ENCODE measurements at regions not wholly inside any gene's neighbourhood (a gene's known extent, or its start where the extent isn't known, plus 50 kb on each side); places are given as distances from the start of the nearest gene placed in this dataset.

DNA sequence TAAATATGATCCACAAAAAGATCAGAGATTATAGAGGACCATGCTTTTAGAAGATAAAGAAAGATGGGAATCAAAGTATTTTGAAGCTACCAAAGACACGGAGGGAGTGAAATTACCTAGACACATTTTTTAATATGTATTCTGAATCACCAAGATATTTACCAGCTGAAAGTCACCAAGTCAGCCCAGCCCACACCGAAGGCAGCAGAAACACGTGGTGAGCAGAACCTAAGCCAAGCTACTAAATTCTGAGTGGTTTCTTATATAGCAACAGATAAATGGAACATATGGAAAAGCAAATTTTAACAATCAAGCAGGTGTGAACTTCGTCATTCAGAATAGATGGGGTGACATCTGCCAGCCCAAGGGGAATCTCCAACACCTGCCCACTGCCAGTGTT lies 134.7 kb upstream of the AKR1E2 start:
- no peak for DNase-seq (ENCODE audit: low read depth, low spot score)

DNA sequence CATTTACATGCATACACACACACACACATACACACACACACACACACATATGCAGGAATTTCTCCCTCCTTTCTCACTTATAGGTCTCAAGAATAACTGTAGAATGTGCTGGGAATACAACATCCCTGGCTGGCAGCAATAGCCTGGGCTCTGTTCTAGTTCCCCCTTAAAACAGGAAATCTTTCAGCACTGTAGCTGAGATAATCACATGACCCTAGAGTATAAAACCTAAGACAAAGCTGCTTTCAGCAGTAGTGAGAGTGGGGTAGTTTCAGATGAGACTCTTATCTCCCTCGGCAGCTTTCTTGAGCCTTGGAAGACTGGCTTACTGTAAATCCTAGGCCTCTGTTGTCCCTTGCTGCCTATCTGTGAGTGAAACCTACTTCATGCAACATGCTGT lies 137.4 kb upstream of the AKR1E2 start:
- DNase-seq (ENCODE audit: low read depth, low spot score) = no peak

DNA sequence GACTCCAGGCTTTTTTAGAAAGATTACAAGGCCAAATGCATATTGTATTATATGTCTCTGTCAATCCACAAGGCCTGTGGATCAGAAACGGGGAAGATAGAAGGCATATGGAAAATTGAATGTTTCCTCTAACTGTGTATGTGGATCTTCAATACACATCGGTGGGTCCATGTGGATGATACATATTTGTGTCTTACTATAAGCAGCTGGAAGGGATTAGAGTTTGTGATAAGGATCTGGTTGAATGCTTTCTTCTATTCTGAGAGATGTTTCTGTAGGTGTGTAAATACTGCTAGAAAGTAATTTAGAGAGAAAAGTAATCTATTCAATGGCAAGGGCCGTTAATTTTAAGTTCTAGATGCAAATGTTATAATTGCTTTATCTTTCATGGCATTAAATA lies 137.8 kb upstream of the AKR1E2 start:
- no peak for DNase-seq (ENCODE audit: low read depth, low spot score)

DNA sequence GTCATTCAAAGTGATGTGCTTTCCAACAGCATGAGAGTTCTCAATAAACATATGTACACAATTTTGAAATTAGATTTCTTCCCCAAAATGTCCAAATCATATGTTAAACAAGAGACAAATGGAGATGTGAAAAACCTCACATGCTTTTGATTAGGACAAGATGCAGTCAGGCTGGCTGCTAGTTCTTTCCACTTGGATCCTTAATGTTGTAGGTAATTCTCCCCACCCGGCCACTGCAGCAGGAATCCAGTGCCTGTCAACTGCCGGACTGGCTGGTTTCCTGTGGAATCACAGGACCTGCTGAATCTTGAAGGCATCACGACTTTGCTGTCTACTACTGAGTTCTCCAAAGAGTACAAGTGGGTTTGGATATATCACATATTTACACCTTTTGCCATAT lies 138.6 kb upstream of the AKR1E2 start:
- no peak for DNase-seq (ENCODE audit: low read depth, low spot score)

DNA sequence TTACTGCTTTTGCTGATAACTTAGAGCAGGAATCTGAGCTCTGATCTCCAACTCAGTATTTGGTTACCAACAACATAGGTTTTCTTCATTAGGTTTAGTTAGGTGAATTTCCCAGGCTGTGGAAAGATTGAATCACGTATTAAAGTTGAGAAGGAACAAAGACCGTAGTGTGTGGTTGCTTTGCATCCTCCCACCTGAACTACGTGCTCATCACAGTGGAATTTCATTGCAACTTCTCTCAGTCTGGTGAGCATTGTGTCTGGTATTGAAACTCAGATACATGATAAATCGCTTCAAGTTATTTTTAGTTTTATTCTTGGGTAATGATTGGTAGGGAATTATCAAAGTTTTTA lies 139.4 kb upstream of the AKR1E2 start:
- DNase-seq (ENCODE audit: low read depth, low spot score) = no peak

DNA sequence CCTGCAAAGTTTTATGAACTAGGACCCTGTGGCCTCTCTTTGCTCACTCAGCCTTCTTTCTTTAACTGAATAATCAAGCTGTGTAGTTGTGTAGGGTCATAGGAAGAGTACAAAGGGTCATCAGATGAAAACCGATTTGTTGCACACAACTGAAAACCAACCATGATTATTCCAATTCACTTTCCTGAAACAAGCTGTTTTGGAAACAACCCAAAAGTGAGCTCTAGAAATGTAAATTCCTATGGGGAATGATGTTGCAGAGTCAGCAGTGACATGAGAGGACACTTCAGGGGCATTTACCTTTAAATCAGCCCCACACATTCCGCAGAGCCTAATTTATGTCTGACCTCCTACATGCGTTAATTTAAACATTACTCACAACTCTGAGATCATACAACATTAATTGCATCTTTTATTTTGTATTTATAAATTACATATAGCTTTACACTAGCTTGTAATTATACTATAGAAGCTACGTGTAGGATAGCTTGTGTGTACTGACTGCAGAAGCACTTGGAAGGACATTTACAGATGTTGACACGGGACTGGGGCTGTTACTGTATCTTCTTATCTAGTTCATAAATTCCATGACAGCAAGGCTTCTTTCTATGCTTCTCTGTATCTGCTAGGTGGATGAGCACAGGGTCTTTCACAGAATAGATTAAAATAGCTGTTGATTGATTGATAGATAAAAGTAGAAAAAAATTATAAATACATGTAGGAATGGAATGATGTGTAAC lies 139.9 kb upstream of the AKR1E2 start:
- no peak for DNase-seq (ENCODE audit: low read depth, low spot score)

DNA sequence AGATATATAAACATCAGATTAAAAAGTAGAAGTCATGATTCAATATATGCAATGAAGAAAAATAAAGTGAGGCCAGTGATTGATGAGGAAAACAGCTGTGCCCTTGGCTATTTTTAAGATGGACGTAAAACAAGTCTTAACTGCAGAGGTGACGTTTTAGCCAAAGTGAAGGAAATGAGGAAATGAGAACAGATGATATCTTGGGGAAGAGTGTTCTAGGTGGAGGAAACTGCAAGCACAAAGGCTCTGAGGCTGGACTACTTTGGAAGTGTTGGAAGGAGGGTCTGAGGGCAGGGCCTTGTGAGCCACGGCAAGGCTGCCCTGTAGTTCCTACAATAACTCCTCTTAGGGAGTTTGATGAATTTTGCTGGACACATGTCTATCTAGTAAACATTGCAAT lies 140.5 kb upstream of the AKR1E2 start:
- no peak for DNase-seq (ENCODE audit: low read depth, low spot score)

DNA sequence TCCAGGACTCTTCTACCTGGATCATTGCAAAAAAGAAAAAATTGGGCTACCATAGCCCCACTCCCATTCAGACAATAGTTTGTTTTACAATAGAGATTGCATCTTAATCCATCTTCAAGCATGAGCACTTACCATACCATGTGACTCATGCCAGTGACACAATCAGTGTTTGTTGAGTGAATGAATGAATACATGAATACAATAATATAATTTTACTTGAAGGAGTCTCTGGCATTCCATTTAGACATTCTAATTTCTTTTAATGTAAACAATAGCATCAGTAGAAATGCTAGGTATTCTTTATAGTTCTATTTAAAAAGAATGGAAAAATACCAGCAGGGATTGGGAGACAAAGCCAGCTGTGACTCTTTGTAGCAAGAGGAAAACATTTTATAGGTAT lies 141.6 kb upstream of the AKR1E2 start:
- no peak for DNase-seq (ENCODE audit: low read depth, low spot score)

DNA sequence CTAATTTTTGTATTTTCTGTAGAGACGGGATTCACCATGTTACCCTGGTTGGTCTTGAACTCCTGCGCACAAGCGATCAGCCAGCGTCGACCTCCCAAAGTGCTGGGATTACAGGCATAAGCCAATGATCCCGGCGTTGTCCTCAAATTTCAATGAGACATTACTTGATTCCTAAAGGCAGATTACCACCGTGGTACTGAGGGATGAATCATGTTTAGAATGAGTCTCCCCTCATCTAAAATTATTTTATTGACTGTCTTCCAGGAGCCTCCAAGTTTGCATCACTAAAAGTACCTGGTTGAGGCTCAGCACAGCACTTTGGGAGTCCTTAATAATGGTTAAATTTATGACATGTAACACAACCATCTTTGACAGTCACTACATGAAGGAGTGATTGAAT lies 142.2 kb upstream of the AKR1E2 start:
- no peak for DNase-seq (ENCODE audit: low read depth, low spot score)

DNA sequence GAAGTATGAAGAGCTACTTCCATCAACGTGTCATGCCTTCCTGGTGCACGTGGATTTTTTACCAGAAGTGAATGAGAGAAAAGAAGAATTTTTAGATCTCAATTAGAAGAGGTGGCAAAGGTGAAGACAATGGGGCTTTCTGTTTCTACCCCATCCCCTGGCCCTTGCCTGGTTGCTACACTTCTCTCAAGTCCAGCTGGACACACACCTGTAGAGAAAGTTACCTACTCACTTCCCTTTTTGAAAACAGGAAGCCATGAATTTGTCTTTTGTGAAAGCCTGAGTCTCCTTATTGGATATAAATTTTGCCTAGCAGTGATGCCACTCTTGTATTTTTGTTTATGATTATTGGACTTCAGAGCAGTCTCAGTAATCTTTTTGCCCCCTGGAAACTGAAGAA lies 142.9 kb upstream of the AKR1E2 start:
- no peak for DNase-seq (ENCODE audit: low read depth, low spot score)

DNA sequence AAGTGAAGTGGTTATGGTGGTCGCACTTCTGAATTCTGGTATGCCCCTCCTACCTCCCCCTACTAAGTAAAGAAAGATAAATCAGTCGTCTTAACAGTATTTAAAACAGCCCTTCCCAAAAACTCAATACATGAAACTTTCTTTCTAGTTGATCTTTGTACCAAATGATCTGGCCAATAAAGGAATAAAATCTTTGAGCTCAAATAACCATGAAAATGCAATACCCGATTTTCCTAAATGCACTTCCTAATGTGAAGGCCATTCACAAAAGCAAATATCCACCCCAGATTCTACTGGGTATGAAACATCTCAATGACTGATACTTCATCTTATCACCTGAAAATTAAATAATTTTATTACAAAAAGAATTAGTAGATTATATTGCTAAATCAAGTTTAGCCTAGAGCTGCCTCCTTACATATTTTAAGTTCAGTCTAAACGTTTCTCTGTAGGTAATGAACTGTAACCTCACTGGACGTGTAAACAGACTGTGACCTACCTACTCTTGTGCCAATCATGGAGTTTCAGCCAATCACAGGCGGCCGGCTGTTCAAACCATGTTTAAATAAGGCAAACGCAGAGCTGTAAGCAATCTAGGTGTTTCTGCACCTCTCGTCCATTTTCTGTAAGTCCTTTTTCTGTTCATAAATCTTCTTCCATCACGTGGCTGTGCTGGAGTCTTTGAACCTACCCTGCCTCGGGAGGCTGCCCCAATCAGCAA lies 146.9 kb upstream of the AKR1E2 start:
- DNase-seq (ENCODE audit: low read depth, low spot score) = no peak

DNA sequence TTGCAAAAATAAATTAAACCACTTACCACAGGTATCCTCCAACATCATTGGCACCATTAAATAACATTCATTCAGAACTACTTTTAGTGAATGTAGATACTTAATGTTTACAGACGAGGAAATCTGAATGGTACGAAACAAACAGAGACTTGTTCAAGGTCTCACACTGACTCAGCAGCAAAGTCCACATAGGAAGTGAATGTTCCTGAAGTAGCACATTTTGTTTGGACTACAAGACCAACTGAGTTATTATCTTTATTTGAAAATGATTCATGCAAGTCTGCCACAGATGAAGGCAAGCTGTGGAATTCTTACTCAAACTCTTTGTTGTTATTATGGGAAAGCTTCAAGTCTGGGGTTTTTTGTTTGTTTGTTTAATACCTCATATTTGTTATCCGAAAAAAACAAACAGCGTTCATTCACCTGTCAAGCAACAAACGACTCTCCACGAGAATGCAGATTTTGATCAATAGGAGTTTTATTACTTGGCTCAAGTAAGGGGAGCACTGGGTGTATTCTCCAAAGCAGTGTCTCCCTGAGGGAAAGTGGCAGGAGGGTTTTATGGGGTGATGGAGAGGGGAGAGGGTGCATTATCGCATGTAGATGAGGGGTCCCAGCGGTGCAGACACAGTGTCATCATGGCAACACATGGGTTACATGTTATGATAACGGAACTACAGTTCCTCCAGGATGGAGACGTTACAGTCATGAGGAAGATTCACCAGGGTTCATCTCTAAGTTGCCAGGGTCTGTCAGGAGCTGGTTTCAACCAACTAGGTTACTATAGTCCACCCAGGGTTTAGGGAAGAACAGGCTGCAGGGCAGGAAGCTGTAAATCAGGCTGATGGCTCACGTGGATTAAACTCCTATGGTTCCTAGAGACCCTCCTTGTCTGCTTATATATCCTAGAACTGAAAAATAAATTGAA lies 147.7 kb upstream of the AKR1E2 start:
- DNase-seq (ENCODE audit: low read depth, low spot score) = no peak

DNA sequence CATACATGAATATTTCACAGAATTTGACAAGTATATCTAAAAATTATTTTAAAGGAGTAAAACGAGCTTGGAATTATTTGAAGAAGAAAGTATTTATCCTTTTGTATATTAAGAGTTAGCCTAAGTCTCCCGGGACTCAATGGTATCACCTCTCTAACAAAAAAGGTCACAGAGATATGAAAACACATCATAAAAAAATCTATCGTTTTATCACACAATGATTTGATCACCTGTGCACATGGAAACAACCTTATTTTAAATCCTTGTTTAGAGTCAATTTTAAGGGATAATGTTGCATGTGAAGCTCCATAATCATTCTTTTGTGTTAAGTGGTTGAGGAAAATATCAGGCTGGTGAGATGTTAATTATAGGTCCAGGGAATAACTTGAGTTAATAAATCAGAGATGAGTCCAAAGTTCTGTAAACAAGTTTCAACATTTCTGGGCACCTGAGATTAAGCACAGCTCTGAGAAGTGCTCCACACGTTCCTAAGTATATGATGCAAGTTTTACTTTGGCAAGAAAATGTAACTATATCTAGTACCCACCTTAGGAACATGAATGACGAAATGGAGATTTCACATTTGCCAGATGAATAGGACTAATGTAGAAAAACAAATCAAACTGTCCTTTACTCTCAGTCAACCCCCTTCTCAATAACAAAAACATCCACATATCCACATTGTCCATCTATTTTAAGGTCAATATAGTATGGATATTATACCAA lies 148.5 kb upstream of the AKR1E2 start:
- DNase-seq (ENCODE audit: low read depth, low spot score) = no peak

DNA sequence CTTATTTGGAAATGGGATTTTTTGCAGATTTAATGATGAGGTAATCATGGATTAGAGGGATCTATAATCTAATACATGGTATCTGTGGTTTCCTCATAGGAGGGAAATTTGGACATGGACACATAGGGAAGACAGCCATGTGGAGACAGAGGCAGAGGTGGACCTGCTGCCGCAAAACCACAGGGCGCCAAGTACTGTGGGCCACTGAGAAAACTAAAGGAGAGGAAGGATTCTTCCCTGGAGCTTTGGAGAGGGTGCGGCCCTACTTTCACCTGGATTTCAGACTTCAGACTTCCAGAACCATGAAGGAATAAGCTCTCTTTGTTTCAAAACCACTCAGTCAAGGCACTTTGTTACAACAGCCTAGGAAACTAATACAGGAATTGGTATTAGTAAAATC lies 149.4 kb upstream of the AKR1E2 start:
- DNase-seq (ENCODE audit: low read depth, low spot score) = no peak

DNA sequence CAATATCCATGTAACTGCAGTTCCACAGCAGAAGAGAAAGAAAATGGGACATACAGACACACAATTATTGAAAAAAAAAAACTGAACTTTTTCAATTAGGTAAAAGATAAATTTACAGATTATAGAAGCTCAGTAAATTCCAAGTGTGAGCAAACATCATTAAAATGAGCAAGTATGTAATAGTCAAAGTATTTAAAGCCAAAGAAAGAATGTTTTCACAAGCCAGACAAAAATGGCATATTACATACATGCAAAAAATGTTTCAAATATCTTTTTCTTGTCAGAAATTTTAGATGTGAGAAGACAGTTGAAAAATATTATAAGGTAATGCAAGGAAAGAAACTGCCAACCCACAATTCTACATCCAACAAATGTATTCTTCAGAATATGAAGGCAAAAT lies 150.2 kb upstream of the AKR1E2 start:
- no peak for DNase-seq (ENCODE audit: low read depth, low spot score)

DNA sequence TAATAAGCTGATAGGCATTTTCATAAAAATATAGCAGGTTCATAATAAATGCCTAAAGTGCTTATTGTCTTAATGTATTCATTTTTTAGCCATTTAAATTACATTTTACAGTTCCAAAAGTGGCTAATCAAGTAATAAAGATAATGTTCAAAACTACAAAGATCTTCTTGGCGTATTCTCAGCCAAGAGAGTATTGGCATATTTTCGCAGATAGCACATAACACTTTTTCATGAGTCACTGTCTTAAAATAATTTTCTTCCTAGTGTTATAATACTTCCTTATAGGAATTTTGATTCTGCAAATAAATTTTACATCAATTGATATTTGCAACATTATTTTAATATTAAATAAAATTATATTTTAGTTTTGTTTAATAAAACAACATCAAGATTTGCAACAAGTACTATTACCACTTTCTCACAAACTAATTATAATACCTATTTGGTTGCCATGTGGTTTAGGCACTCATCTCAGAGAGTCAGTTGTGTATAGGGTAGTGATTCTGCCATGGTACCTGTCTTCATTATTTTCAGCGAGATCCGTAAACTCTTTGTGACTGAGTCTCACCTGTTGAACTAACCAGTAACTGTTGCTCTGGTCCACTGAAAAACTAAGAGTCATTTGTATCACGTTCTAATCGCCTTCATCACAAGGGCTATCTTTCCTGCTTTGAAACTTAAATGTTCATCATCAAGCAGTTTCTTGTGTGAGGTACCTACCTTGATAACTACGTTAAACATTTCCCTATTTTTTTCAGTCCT lies 152.5 kb upstream of the AKR1E2 start:
- DNase-seq (ENCODE audit: low read depth, low spot score) = no peak

DNA sequence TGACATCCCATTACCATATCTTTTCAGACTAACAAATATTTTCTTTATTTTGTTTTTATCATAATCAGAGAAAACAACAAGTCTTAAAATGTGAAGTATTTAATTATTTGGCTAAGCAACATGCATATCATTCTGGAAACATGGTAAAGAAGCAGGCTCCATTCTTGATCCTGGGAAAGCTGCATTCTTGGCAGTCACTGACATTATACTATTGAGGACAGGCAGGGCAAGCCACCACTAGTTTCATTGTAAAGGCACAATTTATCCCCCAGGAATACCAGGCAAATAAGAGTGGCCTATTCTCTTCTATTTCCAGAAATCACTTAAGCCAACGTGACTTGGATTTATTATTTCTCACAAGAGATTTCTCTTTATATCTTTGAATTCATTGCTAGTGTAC lies 153.8 kb upstream of the AKR1E2 start:
- no peak for DNase-seq (ENCODE audit: low read depth, low spot score)

DNA sequence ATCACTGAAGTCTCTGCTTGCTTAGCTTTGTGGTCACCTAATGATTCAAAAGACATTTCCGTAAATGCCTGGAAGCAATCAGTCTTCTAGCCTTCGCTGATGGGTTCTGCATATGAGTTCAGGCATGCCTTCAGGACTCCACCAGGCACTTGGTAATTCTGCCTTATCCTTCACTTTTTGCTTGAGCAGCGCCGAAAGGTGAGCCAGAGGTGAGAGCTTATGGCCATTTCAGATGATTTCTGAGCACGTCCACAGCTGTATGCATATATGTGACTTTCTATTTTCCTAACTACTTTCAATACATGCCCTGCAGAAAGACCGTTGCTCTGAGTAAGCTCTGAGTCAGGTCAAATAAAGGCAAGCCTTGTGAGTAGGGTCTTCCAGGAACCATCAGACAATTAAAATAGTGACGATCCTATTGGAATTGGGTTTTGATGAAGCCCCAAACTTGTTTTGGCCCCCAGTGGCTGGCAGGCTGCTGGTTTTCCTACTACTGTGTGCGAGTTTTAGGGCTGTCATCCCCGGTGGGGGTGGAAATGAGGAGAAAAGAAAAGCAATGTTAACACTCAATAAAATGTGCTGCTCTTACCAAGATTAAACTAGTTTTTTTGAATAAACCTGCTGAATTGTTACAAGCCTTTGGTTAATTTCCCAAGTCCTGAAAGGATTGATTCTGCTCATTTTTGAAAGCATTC lies 154.4 kb upstream of the AKR1E2 start:
- no peak for DNase-seq (ENCODE audit: low read depth, low spot score)

DNA sequence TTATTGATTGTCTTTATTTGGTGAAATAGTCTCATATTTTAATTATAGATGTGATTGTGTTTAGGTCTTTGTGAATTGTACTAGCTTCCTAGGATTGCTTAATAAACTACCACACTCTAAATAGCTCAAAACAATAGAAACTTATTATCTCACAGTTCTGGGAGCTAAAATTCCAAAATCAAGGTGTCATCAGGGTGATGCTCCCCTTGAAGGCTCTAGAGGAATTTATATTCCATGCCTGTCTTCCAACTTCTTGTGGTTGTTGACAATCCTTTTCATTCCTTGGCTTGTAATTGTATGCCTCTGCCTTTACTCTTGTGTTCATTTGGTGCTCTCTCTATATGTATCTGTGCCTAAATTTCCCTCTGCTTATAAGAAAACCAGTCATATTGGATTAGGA lies 155.3 kb upstream of the AKR1E2 start:
- DNase-seq (ENCODE audit: low read depth, low spot score) = no peak

DNA sequence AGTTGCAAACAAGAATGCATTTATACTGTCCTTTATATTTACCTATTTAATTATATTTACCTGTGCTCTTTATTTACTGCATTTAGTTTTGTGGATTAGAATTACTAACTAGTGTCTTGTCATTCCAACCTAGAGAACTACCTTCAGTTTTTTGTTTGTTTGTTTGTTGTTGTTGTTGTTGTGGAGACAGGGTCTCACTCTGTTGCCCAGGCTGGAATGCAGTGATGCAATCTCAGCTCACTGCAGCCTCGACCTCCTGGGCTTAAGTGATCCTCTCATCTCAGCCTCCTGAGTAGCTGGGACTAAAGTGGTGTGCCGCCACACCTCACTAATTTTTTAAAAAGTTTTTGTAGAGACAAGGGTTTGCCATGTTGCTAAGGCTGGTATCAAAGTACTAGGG lies 156.4 kb upstream of the AKR1E2 start:
- DNase-seq (ENCODE audit: low read depth, low spot score) = no peak

All from smooth muscle cell of the brain vasculature (primary cell).